Lung microvascular endothelial cell (primary cell): ENCODE measurements at regions not wholly inside any gene's neighbourhood (a gene's known extent, or its start where the extent isn't known, plus 50 kb on each side); places are given as distances from the start of the nearest gene placed in this dataset.
"Not testable (repeated sequence)": the region's sequence is repeated elsewhere in the genome, so short reads cannot be mapped to it uniquely, and the experiment has no call there.

Experiments
- DNase-seq, 2 donors: peaks; one replicate each; pipeline versions ENCODE4 v3.0.0 to v3.0.0-alpha.2; 2010; ENCODE audit warnings: low read depth in 2 of 2

DNA sequence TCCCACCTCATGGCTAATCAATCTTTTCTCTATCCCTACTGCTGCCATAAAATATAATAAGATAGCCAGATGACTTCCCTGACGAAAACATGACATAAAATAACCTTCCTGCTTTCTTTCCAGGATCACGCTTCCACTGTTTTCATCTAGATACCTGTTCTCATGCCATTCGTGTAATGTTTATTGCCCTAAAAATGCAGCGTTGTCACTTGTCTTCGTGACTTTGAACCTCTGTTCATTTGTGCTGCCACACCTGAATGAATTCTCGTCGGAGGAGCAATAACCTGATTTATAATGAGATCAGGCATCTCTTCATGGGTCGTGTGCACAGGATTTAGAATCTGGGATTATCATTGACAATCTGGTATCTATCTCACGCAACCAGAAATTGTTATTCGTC is 1401.9 kb downstream of the CDH11 start:
- DNase-seq: no peak

DNA sequence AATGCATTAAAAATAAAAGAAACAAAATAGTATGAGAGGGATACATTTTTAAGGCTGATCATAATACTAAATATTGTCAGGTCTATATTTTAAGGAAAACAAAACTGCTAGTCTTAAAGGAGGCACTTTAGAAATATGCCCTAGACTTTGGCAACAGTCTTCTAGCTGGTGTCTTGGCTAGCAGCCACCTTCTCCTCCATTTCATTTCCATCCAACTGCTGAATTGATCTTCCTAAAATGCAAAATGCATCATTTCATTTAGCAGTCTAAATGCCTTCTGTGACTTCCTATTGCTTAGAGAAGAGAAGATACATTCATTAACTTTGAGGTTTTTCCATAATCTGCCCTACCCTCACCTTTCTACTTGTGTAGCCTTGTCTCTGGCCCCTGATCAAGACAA is 1404.1 kb downstream of the CDH11 start:
- DNase-seq: no peak

DNA sequence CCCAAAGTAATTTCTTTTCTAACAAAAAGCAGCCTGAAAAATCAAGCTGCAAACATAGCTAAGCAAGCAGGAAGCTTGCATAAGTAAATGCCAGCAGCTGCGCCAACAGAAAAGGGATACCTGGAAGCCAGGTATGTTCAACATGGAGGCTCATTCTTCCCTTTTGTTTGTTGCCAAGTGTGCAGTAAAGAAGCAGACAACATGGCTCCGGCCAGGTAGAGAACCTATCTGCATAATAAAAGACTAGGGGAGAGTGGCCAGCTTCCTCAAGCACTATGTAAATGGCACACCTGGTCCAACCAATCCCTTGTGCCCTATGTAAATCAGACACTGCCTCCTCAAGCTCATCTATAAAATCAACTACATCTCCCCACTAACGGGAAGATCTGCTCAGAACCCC is 1407.0 kb downstream of the CDH11 start:
- no peak for DNase-seq

DNA sequence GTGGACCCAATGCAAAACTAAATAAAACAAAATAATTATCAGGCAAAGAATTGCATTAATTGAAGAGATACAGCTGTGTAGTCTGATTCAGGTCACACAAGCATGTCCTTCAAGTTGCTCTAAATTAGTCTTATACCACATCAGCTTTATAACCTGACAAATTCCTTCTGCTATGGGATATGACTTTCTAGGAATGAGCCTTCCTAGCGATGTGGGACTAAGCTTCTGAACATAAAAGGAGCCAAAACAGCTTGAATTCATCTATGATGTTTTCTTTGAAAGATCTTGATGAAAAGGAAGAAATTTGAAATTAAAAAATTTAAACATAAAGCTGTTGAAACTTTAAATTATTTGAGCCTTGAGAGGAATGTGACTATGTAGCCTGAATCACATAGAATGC is 1409.1 kb downstream of the CDH11 start:
- DNase-seq: no peak

DNA sequence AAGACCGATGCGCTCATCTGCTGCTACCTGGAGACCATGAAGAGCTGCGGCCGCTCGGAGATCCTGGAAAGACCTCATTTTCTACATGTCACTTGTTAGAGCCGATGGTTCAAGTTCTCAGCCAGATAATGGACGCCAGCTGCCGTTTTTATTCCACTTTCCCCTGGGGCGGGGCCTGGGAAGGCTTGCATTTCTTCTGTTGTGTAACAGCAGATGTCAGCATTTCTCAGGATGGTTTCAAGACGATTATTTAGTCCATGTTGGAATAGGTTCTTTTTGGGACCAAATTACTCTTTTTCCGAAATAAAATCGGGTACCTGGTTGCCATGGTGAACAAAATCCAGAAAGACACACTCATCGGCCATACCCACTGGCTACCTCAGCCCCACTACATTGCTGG is 1418.3 kb downstream of the CDH11 start:
- no peak for DNase-seq

DNA sequence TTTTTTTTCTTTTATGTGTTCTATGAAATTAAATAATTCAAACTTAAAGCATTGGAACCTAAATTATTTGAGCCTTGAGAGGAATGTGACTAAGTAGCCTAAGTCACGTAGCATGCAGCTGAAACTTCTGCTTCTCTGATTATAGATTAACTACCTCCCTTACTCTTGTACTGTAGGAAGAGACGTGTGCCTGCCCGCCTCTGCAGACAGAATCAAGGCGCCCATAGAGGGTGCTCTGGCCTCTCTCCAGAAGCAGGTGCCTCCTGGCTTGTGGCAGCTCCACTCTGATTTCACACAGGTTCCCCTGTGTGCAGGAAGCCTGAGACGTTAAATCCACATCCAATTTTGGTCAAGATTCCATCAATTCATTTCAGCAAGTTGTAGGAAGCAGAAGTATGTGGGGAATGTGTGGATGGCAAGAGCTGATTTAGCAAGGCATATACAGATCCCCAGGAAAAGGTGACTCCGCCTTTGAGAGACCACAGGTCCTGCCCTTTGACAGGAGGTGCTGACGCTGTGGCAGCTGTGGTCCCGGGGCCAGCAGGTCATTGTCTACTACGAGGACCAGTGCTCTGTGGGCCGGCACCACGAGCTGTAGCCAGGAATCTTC is 1418.8 kb downstream of the CDH11 start:
- no peak for DNase-seq

DNA sequence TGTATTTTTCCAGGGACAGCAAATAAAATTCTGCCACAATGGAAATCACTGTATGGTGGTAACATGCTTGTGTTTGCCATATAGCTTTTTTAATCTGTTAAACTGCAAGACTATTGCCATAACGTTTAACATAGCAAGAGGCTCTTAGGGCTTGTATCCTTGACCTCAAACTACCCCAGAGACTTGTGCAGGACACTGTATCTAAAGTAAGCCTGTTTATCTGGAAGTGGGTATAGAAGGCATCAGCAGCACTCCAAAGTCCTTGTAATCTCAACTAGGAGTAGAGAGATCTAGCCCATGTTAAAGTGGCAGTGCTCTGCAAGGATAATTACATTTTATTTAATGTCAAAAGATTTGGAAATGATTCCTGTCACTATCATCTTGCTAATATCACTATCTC is 1424.1 kb downstream of the CDH11 start:
- no peak for DNase-seq

DNA sequence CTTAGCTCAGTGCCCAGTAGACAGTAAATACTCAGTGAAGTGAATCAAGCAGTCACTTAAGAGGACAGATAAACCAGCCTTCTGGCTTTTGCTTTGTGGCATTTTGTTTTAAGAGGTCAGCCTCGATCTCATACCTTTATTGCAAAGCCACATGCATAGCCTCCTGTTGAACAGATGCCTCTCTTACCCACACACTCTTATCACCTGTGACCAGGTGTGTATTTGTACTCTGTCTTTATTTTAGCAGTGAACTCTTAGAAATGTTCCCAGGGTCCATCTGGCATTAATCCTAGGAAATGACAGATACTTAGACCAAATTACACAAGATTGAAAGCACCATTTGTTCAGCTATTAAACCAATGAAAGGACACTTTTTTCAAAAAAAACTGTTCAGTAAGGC is 1426.5 kb downstream of the CDH11 start:
- DNase-seq: no peak

DNA sequence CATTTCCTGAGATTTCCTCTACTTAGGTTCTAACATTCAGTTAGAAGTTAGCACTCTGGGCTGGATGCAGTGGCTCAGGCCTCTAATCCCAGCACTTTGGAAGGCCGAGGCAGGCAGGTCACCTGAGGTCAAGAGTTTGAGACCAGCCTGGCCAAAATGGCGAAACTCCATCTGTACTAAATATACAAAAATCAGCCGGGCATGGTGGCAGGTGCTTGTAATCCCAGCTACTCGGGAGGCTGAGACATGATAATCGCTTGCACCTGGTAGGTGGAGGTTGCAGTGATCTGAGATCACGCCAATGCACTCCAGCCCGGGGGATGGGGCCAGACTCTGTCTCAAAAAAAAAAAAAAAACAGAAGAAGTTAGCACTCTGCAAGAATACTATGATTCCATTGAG is 1430.9 kb downstream of the CDH11 start:
- no peak for DNase-seq

DNA sequence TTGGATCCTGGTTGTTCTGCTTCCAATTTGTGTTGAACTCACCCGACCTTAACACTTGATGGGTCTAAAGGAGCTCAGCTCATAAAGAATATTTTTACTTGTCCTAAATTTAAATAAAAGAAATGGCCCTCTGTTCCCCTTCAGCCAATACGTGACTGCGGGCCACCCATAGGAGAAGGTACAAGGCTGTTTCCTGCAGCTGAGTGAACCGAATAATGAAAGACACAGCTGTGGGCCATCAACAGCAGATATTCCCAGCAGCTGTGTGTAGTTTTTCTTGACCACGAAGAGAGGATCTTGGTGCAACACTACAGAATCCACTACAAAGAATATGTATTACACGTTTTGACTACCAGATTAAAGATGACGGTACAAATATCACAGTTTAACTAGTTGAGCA is 1431.6 kb downstream of the CDH11 start:
- no peak for DNase-seq

DNA sequence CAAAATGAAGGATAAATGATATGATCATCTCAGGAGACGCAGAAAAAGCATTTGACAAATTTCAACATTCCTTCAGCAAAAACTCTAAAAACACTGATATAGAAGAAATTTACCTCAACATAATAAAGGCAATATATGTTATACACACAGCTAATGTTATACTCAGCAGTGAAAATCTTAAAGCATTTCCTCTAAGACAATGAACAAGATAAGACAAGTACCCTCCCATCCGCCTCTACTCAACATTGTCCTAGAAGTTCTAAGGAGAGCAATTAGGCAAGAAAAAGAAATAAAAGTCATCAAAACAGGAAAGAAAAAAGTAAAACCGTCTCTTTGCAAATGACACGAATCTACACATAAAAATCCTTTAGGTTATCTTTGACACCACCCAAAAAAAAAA is 1432.8 kb downstream of the CDH11 start:
- no peak for DNase-seq

DNA sequence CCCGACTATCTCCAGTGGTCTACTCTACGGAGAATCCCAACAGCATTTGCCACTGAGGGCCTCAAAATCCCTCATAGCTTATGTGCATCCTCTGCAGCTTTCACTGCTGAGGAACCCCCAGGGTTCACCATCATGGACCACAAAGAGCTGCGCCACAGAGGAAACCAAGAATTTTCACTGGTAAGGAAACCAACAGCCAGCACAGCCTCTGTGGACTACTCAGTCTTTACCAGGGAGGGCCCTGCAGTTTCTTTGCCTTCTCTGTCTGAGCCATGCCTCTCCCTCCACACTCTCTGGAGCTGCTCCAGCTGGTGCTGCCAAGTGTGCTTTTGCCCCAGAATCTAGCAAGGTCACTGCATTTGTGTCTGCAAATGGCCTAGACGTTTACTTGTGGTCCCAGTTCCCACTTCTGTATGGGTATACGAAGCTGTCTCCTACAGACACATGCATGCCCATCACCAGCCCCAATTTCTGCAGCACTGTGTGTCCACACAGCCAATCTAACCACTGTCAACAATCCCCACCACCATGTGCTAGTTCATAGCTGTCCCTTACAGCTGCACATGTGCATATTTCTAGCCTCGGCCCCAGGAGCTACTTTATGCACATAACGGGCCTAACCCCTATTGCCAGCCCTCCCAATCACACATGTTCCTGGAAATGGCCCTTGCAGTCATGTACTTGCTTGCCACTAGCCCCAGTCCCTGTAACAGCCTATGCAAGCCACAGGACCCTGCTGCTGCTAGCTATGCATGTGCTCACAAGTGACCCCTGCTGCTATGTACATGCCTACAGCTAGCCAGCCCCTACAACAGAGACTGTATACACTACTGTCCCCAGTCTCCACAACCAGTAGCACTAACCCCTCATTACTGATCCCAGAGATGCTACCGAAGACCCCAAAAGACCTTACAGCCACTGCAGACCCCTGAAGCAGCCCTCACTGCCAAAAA is 1437.4 kb downstream of the CDH11 start:
- no peak for DNase-seq

DNA sequence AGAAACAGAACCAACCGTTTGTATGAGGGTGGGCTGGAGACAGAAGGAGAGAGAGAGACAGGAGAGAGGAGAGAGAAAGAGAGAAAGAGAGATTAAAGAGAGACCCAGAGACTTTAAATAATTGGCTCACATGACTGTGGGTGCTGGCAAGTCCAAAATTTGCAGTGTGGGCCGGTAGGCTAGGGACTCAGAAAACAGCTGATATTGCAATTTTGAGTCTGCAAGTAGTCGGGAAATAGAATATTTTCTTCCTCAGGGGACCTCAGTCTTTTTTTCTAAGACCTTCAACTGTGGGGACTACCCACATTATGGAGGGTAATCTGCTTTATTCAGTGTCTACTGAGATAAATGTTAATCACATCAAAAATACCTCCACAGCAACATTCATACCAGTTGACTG is 1439.0 kb downstream of the CDH11 start:
- DNase-seq: no peak

DNA sequence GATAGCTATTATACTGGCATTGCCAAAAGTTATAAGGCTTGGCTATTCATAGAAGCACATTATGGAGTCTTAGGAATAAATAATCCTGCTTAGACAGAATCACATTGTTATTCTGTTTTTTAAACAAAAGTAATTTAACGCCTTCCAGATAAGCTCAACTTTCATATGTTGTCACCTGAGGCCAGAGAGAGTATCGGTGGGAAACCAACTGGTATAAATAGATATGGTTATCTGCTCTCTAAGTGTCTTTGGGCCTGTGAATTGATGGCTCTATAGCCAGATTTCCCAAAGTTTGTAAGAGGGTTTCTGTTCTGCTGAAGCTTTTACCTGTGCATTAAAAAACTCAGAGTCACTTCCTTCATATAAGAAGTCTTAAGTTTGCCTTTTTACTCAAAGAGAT is 1449.4 kb downstream of the CDH11 start:
- no peak for DNase-seq

DNA sequence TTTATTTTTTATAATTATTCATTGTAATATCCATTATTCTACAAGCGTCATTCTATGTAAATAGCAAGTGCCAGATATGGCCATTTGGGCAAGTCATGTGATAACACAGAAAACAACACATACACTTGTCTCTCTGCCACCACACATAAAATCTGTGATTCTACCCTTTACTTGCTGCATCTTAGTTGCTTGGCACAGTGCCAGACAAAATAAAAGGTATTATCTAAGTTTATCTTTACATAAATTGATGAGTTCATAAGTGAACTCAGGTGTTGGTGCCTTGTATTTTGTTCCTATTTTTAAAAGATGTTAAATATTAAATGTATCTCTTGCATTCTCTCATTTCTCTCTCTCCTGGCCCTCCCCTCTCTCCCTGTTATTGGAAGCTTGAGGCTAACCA is 1458.7 kb downstream of the CDH11 start:
- no peak for DNase-seq

DNA sequence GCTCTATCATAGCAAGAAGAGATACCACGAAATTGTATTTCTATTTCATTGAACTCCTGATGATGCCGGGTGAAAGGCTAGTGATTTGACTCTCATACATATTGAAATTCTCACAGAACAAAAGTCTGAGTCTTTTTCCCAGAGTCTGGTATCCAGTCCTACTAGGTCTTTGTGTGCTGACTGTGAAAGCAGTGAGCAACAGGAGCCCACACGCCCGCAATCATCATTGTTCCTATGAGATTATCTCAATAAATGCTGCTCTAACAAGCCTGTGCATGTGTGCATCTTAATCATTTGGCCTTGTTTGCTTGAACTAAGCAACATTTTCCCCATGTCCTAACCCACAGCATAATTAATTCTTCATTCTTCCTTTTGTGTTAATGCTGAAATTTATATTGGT is 1466.0 kb downstream of the CDH11 start:
- no peak for DNase-seq

DNA sequence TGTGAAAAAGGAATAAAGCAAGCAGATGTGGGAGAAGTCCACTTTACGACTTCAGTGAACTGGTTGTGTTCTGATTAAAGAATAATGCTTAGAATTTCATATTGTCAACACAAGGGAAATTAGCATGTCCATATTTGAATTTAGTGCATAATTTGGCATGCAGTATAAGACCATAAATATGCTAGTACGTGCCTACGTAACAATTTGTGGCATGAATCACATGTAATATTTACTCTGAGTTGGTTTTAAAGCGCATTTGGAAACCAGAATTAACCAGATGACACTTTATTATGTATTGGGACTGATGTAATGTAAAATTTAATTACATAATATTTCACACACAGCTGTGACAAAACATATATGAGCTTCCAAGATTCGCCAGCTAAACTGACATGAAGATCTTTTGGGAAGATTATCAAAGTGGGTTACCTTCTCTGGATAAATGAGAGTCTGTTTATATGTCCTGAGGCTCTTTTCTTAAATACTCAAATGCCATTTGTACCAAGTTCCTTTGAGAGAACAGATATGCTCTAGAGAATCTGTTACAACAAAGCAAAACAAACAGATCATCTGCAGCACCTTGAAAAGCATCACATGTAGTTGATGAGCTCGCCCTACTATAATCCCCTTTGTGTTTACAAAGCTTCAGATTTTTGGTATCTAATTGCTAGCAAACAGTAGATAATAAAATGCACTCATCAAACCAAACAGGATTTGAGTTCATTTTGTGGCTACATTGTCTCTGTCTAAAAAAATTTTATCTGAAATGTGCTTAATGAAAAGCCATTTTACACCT is 1468.6 kb downstream of the CDH11 start:
- no peak for DNase-seq

DNA sequence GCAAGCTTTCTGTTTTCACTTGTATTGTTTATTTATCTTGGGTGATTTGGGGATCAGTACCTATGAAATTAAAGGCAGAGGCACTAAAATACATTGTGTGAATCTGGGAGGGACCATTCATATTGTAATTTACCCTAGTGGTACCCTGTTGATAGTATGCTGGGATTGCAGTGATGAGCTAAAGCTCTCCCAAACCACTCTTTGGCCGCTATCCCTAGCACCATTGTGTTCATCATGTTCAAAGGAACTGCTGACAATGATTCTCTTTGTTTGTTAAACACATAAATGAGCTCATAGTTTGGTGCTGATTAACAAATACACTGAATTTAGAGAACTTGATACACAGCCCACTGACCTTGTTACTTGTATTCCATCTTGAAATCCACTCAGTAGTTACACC is 1469.8 kb downstream of the CDH11 start:
- no peak for DNase-seq

DNA sequence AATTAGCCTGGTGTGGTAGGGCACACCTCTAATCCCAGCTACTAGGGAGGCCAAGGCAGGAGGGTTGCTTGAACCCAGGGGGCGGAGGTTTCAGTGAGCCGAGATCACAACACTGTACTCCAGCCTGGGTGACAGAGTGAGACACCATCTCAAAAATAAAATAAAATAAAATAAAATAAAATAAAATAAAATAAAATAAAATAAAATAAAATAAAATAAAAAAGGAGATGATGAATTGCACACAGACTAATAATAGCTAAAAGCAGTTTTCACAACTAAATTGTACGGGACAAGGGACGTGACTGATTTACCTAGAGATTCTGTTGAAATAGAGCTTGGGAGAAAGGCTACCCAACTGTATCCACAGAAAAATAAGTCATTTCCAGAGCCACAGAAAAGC is 1471.3 kb downstream of the CDH11 start:
- DNase-seq: no peak

DNA sequence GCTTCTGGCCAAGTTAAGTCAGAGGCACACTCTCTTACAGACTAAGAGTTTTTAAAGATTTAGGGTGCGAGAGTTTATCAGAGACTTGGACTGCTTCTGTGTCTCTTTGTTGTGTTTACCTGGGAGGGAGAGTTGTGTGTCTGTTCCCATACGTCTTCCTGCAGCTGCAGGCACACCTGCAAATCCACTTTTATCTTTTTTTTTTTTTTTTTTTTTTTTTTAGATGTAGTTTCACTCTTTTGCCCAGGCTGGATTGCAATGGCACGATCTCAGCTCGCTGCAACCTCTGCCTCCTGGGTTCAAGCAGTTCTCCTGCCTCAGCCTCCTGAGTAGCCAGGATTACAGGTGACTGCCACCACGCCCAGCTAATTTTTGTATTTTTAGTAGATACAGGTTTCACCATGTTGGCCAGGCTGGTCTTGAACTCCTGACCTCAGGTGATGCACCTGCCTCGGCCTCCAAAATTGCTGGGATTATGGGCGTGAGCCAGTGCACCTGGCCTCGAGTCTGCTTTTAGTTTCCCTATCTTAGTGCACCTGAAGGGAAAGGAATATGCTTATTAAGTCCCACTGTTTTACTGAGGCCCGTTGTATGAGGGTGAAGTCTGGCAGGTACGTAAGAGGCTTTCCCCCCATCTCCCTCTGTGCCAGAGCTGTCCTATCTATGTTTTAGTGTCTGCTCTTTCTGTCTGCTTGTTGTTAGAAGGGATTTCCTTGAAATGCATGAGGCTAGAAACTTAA is 1488.0 kb downstream of the CDH11 start:
- not testable (repeated sequence) for DNase-seq

DNA sequence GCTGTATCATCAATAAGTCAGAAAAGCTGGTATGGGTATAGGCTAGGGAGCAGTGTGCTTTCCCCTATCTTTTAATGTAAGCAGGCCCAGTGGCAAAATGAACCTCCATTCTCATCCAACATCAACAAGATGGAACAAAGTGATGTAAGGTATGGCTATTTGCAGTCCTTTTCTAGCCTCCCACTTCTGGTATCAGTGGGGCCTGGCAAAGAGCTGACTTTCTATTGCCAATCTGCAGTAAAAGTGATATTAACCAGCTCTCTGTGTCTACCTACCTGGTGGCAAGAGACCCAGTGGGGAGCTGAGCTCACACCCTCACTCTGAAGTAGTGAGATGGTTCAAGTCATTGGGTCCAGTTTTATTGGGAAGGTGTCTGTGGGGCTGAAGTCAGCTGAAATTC is 1492.6 kb downstream of the CDH11 start:
- DNase-seq: no peak

DNA sequence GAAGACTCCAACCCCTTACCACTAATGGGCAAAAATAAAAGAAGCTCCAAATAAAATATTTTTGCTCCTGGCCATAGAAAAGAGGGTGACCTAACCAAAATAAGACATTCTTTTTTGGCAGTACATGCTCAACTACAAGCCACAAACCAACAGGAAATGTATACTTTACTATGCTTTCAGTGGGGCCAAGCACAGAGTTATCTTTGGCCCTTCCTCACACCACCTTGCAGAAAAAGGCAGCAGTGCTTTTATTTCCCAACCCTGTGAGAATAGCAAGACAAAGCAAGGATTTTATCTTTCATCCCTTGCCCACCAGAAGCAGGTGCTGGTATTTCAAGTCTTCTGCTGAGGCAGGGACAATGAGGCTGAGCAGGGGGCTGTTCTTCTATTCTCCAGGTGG is 1493.1 kb downstream of the CDH11 start:
- DNase-seq: no peak
